ENCODE measurements at regions not wholly inside any gene's neighbourhood (a gene's known extent, or its start where the extent isn't known, plus 50 kb on each side); places are given as distances from the start of the nearest gene placed in this dataset.

DNA sequence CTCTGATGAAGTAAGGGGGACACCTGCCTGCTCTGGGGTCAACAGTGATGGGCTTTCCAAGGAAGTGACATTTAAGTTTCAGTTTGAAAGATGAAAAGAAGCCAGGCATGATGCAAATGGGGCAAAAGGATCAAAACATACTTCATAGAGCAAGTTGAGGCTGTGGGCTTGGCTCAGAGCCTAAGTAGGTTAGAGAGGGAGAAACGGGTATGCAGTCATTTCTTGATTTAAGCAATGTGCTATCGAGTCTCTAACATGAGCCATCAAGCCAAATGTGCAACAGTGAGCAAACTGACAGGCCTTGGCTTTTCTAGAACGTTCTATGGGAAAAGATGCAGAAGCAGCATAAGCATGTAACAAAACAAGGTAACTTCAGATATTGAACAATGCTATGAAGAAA, 80.6 kb downstream of the ADRB2 start:
- TF ChIP-seq, protein P1, sequence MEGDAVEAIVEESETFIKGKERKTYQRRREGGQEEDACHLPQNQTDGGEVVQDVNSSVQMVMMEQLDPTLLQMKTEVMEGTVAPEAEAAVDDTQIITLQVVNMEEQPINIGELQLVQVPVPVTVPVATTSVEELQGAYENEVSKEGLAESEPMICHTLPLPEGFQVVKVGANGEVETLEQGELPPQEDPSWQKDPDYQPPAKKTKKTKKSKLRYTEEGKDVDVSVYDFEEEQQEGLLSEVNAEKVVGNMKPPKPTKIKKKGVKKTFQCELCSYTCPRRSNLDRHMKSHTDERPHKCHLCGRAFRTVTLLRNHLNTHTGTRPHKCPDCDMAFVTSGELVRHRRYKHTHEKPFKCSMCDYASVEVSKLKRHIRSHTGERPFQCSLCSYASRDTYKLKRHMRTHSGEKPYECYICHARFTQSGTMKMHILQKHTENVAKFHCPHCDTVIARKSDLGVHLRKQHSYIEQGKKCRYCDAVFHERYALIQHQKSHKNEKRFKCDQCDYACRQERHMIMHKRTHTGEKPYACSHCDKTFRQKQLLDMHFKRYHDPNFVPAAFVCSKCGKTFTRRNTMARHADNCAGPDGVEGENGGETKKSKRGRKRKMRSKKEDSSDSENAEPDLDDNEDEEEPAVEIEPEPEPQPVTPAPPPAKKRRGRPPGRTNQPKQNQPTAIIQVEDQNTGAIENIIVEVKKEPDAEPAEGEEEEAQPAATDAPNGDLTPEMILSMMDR (IDR thresholded peaks at IDR 0.05), result no peak
- TF ChIP-seq EZH2 (IDR thresholded peaks at IDR 0.05; ENCODE audit: borderline replicate concordance, insufficient read depth, low read depth, low read length, poor library complexity, severe bottlenecking), result no peak

Data from B cell (primary cell).